ENCODE measurements at regions not wholly inside any gene's neighbourhood (a gene's known extent, or its start where the extent isn't known, plus 50 kb on each side); places are given as distances from the start of the nearest gene placed in this dataset.

- H3K27me3 ChIP-seq (ENCODE audit: control insufficient read depth, low read length) = no peaks in the 10 kb centered on the region
- no peaks in the 10 kb centered on the region for H3K36me3 ChIP-seq (ENCODE audit: control insufficient read depth, low read length)
- H3K4me3 ChIP-seq (ENCODE audit: low read length) = no peak overlapping the region
- H3K4me1 ChIP-seq (ENCODE audit: control insufficient read depth, low read length) = no peaks in the 10 kb centered on the region
- H3K4me2 ChIP-seq (ENCODE audit: low read length) = no peak overlapping the region
- no peak overlapping the region for H3K27ac ChIP-seq (ENCODE audit: low read depth, low read length)
- H4K20me1 ChIP-seq (ENCODE audit: control insufficient read depth, insufficient read depth, low read depth, low read length) = no peaks in the 10 kb centered on the region
- no peaks in the 10 kb centered on the region for H3K79me2 ChIP-seq (ENCODE audit: control insufficient read depth, low read length)
- no peak for TF ChIP-seq CTCF (IDR thresholded peaks at IDR 0.05; ENCODE audit: low read depth, low read length, poor library complexity, severe bottlenecking)
- TF ChIP-seq EZH2phosphoT487 (IDR thresholded peaks at IDR 0.05; ENCODE audit: borderline replicate concordance, low read length) = no peak
- no peaks in the 10 kb centered on the region for H3K9me2 ChIP-seq (replicated peaks; ENCODE audit: control insufficient read depth, low read length)
- H3K9me3 ChIP-seq (ENCODE audit: control insufficient read depth, insufficient read depth, low read length) = no peaks in the 10 kb centered on the region
- no peaks in the 10 kb centered on the region for H3F3A ChIP-seq (ENCODE audit: control insufficient read depth, insufficient read depth)
Measured at GRCh38 chr11:42006766-42007165, 547.3 kb upstream of the LRRC4C start.

DNA sequence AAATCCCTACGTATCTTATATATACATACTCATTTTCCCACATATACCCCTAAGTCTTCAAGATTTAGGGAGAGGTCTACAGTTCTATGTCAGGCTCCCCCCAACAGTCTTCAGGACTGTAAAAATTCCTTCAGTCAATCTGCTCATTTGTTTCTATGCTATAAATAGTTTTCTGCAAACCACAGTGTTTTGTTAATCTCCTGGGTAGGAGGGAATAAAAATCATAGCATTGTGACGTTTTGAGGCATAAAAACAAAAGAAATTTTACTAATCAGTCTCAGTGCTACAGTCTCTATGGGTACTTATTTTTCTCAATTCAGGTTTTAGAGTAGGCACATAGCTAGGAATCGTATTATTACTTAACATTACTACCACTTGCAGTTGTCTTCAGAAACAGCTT, 552.8 kb upstream of the LRRC4C start:
- no peaks in the 10 kb centered on the region for H3K27me3 ChIP-seq (ENCODE audit: control insufficient read depth, low read length)
- no peak for TF ChIP-seq CTCF (IDR thresholded peaks at IDR 0.05; ENCODE audit: low read depth, low read length, poor library complexity, severe bottlenecking)
- TF ChIP-seq EZH2phosphoT487 (IDR thresholded peaks at IDR 0.05; ENCODE audit: borderline replicate concordance, low read length) = no peak
- H3K36me3 ChIP-seq (ENCODE audit: control insufficient read depth, low read length) = no peaks in the 10 kb centered on the region
- H3K4me3 ChIP-seq (ENCODE audit: low read length) = no peak overlapping the region
- no peaks in the 10 kb centered on the region for H3F3A ChIP-seq (ENCODE audit: control insufficient read depth, insufficient read depth)
- H3K79me2 ChIP-seq (ENCODE audit: control insufficient read depth, low read length) = no peaks in the 10 kb centered on the region
- no peaks in the 10 kb centered on the region for H4K20me1 ChIP-seq (ENCODE audit: control insufficient read depth, insufficient read depth, low read depth, low read length)
- no peaks in the 10 kb centered on the region for H3K9me3 ChIP-seq (ENCODE audit: control insufficient read depth, insufficient read depth, low read length)
- no peak overlapping the region for H3K4me2 ChIP-seq (ENCODE audit: low read length)
- no peak overlapping the region for H3K27ac ChIP-seq (ENCODE audit: low read depth, low read length)
- H3K4me1 ChIP-seq (ENCODE audit: control insufficient read depth, low read length) = no peaks in the 10 kb centered on the region
- H3K9me2 ChIP-seq (replicated peaks; ENCODE audit: control insufficient read depth, low read length) = no peaks in the 10 kb centered on the region

- H3K9me3 ChIP-seq (ENCODE audit: control insufficient read depth, insufficient read depth, low read length) = no peaks in the 10 kb centered on the region
- TF ChIP-seq CTCF (IDR thresholded peaks at IDR 0.05; ENCODE audit: low read depth, low read length, poor library complexity, severe bottlenecking) (no peak), EZH2phosphoT487 (IDR thresholded peaks at IDR 0.05; ENCODE audit: borderline replicate concordance, low read length) (no peak)
- no peaks in the 10 kb centered on the region for H3K36me3 ChIP-seq (ENCODE audit: control insufficient read depth, low read length)
- H3K27ac ChIP-seq (ENCODE audit: low read depth, low read length) = no peak overlapping the region
- H4K20me1 ChIP-seq (ENCODE audit: control insufficient read depth, insufficient read depth, low read depth, low read length) = no peaks in the 10 kb centered on the region
- no peaks in the 10 kb centered on the region for H3K9me2 ChIP-seq (replicated peaks; ENCODE audit: control insufficient read depth, low read length)
- no peaks in the 10 kb centered on the region for H3K79me2 ChIP-seq (ENCODE audit: control insufficient read depth, low read length)
- no peaks in the 10 kb centered on the region for H3K4me1 ChIP-seq (ENCODE audit: control insufficient read depth, low read length)
- H3K27me3 ChIP-seq (ENCODE audit: control insufficient read depth, low read length) = no peaks in the 10 kb centered on the region
- H3K4me3 ChIP-seq (ENCODE audit: low read length) = no peak overlapping the region
- H3F3A ChIP-seq (ENCODE audit: control insufficient read depth, insufficient read depth) = no peaks in the 10 kb centered on the region
- no peak overlapping the region for H3K4me2 ChIP-seq (ENCODE audit: low read length)
Measured at GRCh38 chr11:42013656-42014201, 554.3 kb upstream of the LRRC4C start.

Measured in DOHH2 (cell line).